ENCODE measurements at regions not wholly inside any gene's neighbourhood (a gene's known extent, or its start where the extent isn't known, plus 50 kb on each side); places are given as distances from the start of the nearest gene placed in this dataset.

DNA sequence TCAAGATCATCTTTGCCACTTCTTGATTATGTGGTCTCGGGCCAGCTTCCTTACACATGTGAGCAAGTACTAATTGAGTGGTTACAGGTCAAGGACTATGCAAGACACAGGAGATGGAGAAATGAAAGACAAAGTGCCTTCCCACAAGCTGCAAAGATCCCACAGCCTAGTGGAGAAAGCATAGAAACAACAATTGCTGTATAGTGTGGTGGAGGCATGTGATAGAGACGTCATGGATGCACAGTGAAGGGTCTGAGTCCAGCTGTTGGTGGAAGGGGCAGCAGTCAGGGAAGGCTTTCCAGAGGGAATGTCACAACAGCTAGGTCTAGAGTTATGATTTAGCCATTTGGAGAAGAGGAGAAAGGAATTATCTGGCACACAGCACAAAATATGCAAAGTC is 210.6 kb downstream of the KDR start:
- H3K27me3 Mint-ChIP-seq (ENCODE audit: low read depth) = no peaks in the 10 kb centered on the region

More for the DNA sequence above, 210.6 kb downstream of the KDR start:
- no peak overlapping the region for H3K9ac ChIP-seq (ENCODE audit: extremely low read depth, insufficient read length, low read length)
- H2BK120ac ChIP-seq (ENCODE audit: low read depth, low read length, poor library complexity, severe bottlenecking) = no peak overlapping the region
- no peak overlapping the region for H4K8ac ChIP-seq (replicated peaks; ENCODE audit: insufficient read length, low read depth, low read length)
- 0 out of 2 replicates have a peak, but pooled peaks cover 3% of the 10 kb centered on the region for H3K4me1 ChIP-seq (ENCODE audit: insufficient read depth, low read length)
- Mint-ChIP-seq H3K36me3 (ENCODE audit: insufficient read depth in 1 of 3, low read depth in 3 of 3) (no peaks in the 10 kb centered on the region), H3K27ac (no peak overlapping the region), H3K4me1 (peaks cover 7 to 12% of the 10 kb centered on the region in 2 experiments), H3K4me3 (no peak overlapping the region), H3K9me3 (no peaks in the 10 kb centered on the region)
- no peak overlapping the region for H3K4ac ChIP-seq (ENCODE audit: low read depth, low read length)
- H3K79me1 ChIP-seq (ENCODE audit: insufficient read depth, low read depth, low read length, poor library complexity, severe bottlenecking) = no peaks in the 10 kb centered on the region
- no peak overlapping the region for H2AFZ ChIP-seq (ENCODE audit: low read length)
- no peak overlapping the region for H2BK12ac ChIP-seq (ENCODE audit: insufficient read length, low read depth, low read length)
- H3K79me2 ChIP-seq (ENCODE audit: insufficient read depth, low read length) = no peaks in the 10 kb centered on the region
- no peak overlapping the region for H4K91ac ChIP-seq (ENCODE audit: insufficient read length, low read depth, low read length)
- H3K18ac ChIP-seq (ENCODE audit: insufficient read length, low read depth, low read length) = no peak overlapping the region
- no peaks in the 10 kb centered on the region for H3K27me3 ChIP-seq (ENCODE audit: insufficient read depth, low read length)
- no peak overlapping the region for H3K4me2 ChIP-seq (ENCODE audit: insufficient read depth, insufficient read length, low read length)
- H3K56ac ChIP-seq (ENCODE audit: insufficient read length, low read depth, low read length) = no peak overlapping the region
- H3K14ac ChIP-seq (ENCODE audit: insufficient read depth, low read length) = no peak overlapping the region
- H4K20me1 ChIP-seq (ENCODE audit: control insufficient read depth, insufficient read depth, insufficient read length) = no peaks in the 10 kb centered on the region
- DNase-seq = no peak
- no peak overlapping the region for H2BK15ac ChIP-seq (ENCODE audit: low read depth, low read length)
- H3K23ac ChIP-seq (ENCODE audit: insufficient read length, low read depth, low read length) = no peak overlapping the region
- H3K27ac ChIP-seq (ENCODE audit: insufficient read length, low read depth, low read length) = no peak overlapping the region
- no CpG with 5 or more reads among the region's 2 CpGs for WGBS (ENCODE audit: extremely low coverage, insufficient read length, low lambda C conversion rate)
- H2BK20ac ChIP-seq (ENCODE audit: low read depth, low read length, poor library complexity, severe bottlenecking) = no peak overlapping the region
- H4K5ac ChIP-seq (ENCODE audit: insufficient read length, low read depth, low read length) = no peak overlapping the region
- no peaks in the 10 kb centered on the region for H3K23me2 ChIP-seq (ENCODE audit: insufficient read length, low read depth, low read length, poor library complexity, severe bottlenecking)
- H2AK5ac ChIP-seq (ENCODE audit: insufficient read length, low read length) = no peak overlapping the region
- H2BK5ac ChIP-seq (ENCODE audit: insufficient read length, low read length) = no peak overlapping the region
- no peak overlapping the region for H3T11ph ChIP-seq (ENCODE audit: low read length)
- TF ChIP-seq, protein P1, sequence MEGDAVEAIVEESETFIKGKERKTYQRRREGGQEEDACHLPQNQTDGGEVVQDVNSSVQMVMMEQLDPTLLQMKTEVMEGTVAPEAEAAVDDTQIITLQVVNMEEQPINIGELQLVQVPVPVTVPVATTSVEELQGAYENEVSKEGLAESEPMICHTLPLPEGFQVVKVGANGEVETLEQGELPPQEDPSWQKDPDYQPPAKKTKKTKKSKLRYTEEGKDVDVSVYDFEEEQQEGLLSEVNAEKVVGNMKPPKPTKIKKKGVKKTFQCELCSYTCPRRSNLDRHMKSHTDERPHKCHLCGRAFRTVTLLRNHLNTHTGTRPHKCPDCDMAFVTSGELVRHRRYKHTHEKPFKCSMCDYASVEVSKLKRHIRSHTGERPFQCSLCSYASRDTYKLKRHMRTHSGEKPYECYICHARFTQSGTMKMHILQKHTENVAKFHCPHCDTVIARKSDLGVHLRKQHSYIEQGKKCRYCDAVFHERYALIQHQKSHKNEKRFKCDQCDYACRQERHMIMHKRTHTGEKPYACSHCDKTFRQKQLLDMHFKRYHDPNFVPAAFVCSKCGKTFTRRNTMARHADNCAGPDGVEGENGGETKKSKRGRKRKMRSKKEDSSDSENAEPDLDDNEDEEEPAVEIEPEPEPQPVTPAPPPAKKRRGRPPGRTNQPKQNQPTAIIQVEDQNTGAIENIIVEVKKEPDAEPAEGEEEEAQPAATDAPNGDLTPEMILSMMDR (conservative IDR thresholded peaks at IDR 0.05) = no peak
- no peaks in the 10 kb centered on the region for H3K9me3 ChIP-seq (ENCODE audit: control insufficient read depth, low read depth, low read length)
